BJ (cell line): ENCODE measurements at regions not wholly inside any gene's neighbourhood (a gene's known extent, or its start where the extent isn't known, plus 50 kb on each side); places are given as distances from the start of the nearest gene placed in this dataset.

Experiments used
- CTCF ChIA-PET: fragments of 350-600 bp; formaldehyde crosslinking; extraction: SDS; loops from one replicate; lab custom pipeline; 2021; ENCODE audit warnings: antibody characterized with exemption, inconsistent platforms; lab: Yijun Ruan, JAX
- POLR2A ChIA-PET: fragments of 300-600 bp; sonication (Branson Sonifier 250); formaldehyde crosslinking; extraction: SDS; loops from one replicate; lab custom pipeline; 2021; ENCODE audit warnings: antibody characterized with exemption; lab: Charles Lee
- DNase-seq: peaks from one replicate; pipeline ENCODE4 v3.0.0-alpha.2; 2011; ENCODE audit warnings: low read depth
- H3K27me3 ChIP-seq: 2 replicates; pipeline ENCODE4 v1.6.0; 2011; ENCODE audit warnings: low read length; ENCODE audit not compliant: control insufficient read depth, insufficient read depth
- H3K36me3 ChIP-seq: 2 replicates; pipeline ENCODE4 v1.5.1; 2011; ENCODE audit warnings: low read length; ENCODE audit not compliant: control insufficient read depth, insufficient read depth
- H3K4me3 ChIP-seq: 2 replicates; pipeline ENCODE4 v1.5.1; 2011; ENCODE audit warnings: low read depth, mild to moderate bottlenecking, control low read depth, low read length
- CTCF ChIP-seq: IDR thresholded peaks from 2 replicates; pipeline ENCODE4 v1.5.1; 2011; ENCODE audit warnings: low read depth, mild to moderate bottlenecking, control low read depth, inconsistent platforms, low read length, moderate library complexity; ENCODE audit not compliant: insufficient read depth

- H3K27me3 ChIP-seq = peaks cover 24% of the 10 kb centered on the region
- CTCF ChIA-PET = interaction anchor here (0.7 to 1.7 kb wide), 5 partner anchors 10 to 94 kb away, joined by 3 to 9 read pairs (median 4); no protein-coding TSS in a partner anchor
- no peaks in the 10 kb centered on the region for H3K36me3 ChIP-seq
- DNase-seq = no peak
- POLR2A ChIA-PET = no interaction called here
- H3K4me3 ChIP-seq = no peak overlapping the region
- no peak for TF ChIP-seq CTCF
Measured at GRCh38 chr15:31482122-31482922, 155.7 kb downstream of the KLF13 start.

GRCh38 chr15:31483053-31483985 lies 156.7 kb downstream of the KLF13 start:
- CTCF ChIA-PET = interaction anchor here (1.7 kb wide), 1 partner anchor 11 kb away, joined by 9 read pairs; no protein-coding TSS in a partner anchor
- DNase-seq = no peak
- H3K27me3 ChIP-seq = peaks cover 24% of the 10 kb centered on the region
- POLR2A ChIA-PET = no interaction called here
- no peaks in the 10 kb centered on the region for H3K36me3 ChIP-seq
- no peak overlapping the region for H3K4me3 ChIP-seq
- no peak for TF ChIP-seq CTCF

- H3K27me3 ChIP-seq = peaks cover 22% of the 10 kb centered on the region
- no peak overlapping the region for H3K4me3 ChIP-seq
- ChIA-PET CTCF (interaction anchor here (1.7 kb wide), 1 partner anchor 12 kb away, joined by 9 read pairs; no protein-coding TSS in a partner anchor), POLR2A (no interaction called here)
- TF ChIP-seq CTCF = no peak
- no peaks in the 10 kb centered on the region for H3K36me3 ChIP-seq
- no peak for DNase-seq
Measured at GRCh38 chr15:31483986-31484951, 157.6 kb downstream of the KLF13 start.

DNA sequence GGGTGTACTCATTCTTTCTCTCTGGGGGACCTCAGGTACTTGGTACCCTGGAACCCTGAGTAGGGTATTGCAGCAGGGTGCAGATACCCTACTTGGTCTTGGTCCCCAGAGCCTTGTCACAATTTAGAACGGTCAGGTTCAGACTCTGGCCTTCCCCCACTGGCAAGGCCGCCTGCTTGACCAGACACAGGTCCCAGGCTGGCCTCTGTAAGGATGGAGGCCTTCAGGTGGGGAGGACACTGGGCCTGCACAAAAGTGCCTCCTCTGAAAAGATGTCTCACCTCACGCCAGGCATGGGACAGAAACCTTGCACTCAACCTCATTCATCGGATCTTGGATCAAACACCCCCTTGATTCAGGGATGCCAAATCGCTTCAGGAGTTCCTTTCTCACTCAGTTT lies 158.4 kb downstream of the KLF13 start:
- CTCF ChIA-PET = no interaction called here
- no peak for TF ChIP-seq CTCF
- Histone ChIP-seq H3K27me3 (peaks cover 22% of the 10 kb centered on the region), H3K4me3 (no peak overlapping the region), H3K36me3 (no peaks in the 10 kb centered on the region)
- DNase-seq = no peak
- POLR2A ChIA-PET = no interaction called here
